ENCODE measurements at regions not wholly inside any gene's neighbourhood (a gene's known extent, or its start where the extent isn't known, plus 50 kb on each side); places are given as distances from the start of the nearest gene placed in this dataset.
"Not testable (repeated sequence)": the region's sequence is repeated elsewhere in the genome, so short reads cannot be mapped to it uniquely, and the experiment has no call there.

DNA sequence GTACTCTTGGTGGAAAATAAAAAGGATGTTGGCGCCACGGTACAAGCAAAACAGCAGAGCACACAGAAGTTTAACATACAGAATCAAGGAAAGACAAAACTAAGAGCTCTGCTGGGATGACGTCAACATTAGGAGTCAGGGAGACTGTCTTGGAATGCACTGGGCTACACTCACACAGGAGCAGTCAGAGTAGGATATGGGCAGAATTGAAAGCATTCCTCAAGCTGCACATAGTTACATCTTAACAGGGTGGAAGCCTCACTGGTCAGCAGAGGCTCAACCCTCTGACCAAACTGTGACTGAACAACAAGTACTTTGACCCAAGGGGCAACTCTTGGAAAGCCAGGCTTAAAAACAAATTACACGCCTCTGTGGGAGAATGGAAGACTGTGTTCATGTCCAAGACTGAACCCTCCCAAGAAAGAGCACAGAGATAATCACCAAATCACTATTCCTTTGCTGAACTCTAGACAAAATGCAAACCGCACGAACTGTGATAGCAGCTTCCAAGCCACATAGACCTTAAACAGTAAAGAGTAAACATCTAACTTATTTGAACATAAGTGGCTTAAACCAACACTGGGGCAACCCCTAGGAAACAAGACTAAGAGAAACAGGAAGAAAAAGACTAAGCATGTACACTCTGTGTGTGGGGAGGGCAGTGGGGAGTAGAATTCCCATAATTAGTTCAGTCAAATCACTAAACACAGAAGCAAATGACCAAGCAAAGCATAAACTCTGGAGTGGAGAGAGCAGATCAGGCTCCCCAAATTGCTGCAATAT lies 772.7 kb downstream of the PRELID2 start:
- no peak for DNase-seq

DNA sequence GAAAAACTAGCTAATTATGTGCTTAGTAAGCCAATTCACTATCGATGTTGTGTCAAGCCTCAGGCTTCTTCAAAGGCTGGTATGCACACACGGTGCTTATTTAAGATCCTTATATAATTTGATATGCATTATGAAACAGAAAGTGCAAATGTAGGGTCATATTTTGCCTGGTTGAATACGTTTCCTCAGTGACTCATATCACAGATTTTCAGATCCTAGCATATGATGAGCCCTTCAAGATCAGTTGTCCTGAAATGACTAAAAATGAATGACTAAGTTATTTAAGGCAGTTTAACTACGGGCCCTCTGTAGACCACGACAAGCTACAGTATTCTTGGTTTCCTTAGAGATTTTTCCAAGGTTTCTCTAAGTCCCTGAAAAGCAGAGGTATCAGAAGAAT lies 778.3 kb downstream of the PRELID2 start:
- DNase-seq = no peak

DNA sequence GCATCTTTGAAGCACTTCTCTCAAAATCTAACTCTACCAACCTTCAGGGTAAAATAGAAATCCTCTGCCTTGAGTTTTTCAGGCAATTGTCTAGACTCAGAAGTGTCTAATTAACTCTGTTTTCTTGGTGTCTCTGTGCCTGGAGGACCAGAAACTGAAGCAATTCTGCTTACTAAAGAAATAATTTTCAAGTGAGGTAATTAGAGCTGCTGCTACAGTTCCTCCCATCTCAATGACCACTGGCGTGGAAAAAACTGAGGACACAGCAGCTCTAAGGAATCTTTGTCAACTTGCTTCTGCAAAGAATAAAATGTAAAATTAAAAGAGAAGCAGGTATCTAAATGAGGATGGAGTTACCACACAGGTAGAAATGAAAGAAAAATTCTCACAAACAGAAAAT lies 785.0 kb downstream of the PRELID2 start:
- DNase-seq = no peak

DNA sequence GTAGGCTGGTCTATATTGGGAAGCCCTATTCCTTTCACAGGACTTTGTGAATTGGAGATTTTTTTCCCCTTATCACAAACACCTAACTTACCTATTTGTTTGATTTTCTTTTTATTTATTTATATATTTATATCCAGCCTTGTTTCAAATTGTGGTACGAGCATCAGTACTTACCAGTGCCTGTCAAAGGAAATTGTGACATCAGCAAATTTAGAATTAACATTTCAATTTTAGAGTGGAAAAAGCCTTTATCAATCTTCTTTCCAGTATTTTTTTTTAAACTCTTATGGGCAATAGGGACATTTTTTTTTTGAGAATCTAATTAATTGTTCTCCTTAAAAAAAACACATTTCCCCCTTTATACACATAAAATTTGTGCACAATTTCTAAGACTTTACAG lies 790.2 kb downstream of the PRELID2 start:
- DNase-seq = no peak

DNA sequence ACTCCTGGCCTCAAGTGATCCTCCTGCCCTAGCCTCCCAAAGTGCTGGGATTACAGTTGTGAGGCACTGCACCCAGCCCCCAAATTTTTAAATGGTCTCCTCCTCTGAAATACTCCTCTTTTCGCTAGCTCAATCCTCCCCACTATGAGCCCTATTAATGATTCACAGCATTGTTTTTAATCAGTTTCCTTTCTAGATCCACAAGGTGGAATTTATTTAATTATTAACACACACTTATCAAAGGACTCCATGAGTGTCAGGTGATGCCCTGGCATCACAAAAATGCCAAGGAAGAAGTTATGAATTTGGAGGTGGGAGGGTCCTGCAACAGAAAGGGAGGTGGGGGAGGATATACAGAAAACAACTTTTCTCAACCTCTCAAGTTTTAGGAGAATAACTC lies 806.5 kb downstream of the PRELID2 start:
- no peak for DNase-seq

DNA sequence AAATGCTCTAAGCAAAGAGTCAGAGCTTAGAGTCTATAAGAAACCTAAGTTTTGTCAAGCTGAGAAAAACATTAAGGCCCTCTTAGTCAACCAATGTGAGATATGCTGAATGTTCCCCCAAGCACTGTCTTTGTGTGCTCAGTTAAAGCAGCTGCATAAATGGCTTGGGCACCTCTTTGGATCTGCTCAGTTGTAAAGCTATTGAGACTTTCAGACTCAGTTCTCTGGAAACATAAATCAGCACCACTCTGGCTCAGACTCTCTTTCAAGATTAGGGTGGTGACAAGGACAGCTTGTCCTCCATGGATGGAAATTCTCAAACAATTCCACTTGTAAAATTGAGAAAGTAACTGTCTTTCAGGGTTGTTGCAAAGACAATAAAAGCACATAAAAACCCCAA lies 807.9 kb downstream of the PRELID2 start:
- no peak for DNase-seq

DNA sequence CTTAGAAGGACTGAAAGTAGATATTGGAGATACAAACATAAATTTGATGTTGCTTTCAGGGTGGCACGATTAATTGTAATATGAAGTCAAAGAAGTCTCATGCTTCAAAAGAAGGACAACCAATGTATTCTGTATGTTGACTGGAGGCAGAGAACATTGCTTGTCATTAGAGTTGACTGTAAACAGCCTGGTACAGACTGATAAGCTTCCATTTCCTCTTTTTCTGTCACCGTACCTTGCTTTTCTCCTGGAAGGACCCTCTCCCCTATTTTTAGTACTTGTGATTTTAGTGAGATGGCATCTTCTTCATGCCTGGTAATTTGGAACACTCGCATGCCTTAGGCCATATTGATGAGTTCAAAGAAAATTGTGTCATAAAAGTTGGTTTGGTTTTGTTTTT lies 809.4 kb downstream of the PRELID2 start:
- no peak for DNase-seq

DNA sequence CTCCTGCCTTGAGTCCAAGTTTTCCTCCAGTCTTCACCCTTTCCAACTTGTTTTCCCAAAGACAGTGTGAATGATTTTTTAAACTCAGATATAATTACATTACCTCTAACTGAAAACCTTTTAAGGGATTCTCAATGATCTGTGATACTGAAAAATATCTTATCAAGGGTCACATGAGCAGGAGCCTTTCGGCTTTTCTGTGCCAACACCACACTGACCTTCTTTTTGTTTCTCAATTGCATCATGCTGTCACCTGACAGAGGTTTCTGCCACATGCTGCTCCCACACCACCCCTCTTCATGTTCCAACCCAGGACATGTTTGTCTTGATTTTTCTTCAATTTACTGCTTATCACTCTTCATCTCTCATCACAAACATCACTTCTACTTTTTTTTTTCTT lies 820.0 kb downstream of the PRELID2 start:
- DNase-seq = no peak

DNA sequence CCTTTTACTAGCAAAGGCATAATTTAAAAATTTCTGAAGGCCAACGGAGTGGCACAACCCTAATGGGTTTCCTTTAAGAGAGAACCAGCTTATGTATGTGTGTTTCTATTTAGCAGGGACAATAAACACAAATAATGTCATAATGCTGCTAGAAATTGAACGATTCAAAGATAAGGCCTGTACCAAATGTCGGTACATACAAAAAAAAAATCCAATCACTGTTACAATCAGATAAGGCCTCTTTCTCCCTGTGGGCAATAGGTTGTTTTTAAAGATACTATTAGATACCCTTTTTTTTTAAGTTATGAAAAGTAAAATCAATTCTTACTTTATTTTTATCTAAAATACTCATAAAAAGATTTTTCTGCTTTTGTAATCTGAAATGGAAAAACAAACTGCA lies 821.0 kb downstream of the PRELID2 start:
- DNase-seq = no peak

DNA sequence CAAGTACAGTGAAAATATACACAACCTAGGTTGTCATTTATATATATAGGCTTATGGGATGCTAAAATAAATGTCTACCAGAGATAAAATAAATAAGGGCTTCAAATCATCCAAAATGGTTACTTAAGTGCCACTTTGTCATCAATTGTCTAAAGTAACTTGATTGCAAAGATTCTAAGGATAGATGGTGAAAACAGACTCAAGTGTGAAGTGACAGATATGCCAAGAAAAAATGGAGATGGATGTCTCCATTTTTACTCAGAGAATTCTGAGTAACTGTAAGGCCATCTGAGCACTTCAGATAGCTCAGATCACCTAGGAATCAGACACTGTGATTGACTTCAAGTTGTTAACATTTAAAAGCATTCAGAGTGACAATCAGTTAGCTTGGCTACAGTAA lies 824.3 kb downstream of the PRELID2 start:
- no peak for DNase-seq

DNA sequence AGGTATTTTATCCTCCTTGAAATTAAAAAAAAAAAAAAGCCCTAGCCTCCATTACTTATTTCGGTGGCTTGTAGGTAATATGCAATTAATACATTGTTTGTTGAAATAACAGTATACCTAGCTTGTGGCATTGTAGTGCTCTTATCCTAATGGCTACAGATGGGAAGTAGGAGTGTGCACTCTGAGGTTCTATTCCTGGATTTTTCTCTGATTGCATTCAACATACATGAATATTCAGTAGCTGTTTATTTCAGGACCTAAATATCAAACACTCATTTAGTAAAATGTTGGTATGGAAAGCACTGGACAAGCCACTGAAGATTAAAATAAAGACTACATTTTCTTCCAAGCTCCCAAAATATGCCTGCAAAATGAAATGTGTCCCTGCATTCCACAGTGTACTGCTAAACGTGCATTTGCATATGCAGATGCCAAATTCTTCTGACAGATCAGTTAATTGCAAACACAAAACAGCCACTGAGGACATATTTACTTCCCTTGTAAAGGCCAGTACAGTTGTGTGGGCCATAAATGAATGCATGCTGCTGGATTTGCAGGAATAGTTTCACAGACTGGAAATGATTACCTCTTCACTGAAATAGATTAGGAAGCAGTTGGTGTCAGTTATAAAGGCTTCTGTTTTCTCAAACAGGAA lies 826.1 kb downstream of the PRELID2 start:
- DNase-seq = no peak

DNA sequence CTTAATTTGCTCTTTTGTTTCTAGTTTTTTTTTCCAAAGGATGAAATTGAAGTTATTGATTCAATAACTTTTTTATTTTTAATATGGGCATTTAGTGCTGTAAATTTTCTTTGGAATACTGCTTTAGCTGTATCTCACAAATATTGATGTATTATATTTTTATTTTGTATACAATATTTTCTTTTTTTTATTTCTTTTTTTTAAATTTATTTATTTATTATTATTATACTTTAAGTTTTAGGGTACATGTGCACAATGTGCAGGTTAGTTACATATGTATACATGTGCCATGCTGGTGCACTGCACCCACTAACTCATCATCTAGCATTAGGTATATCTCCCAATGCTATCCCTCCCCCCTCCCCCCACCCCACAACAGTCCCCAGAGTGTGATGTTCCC lies 823.7 kb downstream of the KCTD16 start:
- DNase-seq = not testable (repeated sequence)

DNA sequence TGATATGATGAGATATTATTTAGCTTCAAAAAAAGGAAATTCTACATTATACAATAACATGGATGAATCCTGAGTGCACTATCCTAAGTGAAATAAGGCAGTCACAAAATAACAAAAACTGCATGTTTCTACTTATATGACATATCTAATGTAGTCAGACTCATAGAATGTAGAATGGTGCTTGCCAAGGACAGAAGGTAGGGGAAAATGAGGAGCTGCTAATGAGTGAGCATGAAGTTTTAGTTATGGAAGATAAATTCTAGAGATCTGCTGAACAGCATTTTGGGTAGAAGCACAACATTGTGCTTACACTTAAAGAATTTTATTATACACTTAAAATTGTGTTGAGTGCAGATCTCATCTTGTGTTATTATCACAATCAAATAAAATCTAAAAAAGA lies 812.4 kb downstream of the KCTD16 start:
- no peak for DNase-seq

DNA sequence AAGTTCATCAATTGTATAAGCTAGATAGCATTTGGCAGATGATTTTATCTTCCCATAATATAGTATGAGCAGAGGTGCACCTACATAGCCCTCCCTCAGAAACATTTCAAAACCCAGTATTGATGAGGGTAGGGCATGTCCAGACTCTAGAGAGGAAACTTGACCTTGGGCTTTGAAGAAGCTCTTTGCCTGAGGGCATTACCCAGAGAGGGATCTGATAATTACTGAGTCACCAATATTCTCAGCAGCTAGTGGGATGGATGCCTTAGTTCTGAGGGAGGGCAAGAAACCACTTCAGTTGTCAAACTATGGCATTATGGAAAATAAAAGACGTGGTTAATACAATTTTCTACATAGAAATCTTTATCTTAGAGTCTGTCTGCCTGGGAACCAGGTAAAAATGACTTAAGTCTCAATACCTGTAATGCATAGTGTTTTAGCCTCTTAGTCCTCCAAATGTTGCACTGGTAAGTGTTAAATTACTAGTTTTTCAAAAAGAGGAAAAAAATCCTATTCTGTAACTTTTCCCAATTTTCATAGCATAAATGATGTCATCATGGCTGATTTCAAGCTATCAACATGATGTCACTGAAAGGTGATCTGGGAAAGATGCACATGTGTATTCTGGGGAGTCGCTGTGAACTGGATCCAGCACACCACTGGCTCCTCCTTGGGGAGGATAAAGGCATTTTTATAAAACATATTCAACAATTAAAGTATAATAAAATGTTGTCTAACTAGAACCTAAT lies 809.0 kb downstream of the KCTD16 start:
- no peak for DNase-seq

DNA sequence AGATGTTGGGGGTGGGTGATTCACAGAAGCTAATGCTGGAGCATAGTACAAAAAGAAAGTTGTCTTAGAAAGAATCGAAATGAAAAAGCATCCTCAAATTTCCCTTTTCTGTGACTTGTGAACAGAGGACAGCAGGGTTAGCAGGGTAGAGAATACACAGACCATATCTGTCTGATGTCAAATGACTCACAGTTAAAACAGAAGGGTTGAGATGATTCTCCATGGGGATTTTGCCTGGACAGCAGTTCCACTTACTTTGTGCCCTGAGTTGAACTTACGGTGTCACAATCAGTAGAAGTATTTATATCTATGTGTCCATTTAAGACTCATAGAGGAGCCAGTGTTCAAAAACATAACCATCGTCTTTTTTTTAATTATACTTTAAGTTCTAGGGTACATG lies 801.6 kb downstream of the KCTD16 start:
- DNase-seq = no peak

DNA sequence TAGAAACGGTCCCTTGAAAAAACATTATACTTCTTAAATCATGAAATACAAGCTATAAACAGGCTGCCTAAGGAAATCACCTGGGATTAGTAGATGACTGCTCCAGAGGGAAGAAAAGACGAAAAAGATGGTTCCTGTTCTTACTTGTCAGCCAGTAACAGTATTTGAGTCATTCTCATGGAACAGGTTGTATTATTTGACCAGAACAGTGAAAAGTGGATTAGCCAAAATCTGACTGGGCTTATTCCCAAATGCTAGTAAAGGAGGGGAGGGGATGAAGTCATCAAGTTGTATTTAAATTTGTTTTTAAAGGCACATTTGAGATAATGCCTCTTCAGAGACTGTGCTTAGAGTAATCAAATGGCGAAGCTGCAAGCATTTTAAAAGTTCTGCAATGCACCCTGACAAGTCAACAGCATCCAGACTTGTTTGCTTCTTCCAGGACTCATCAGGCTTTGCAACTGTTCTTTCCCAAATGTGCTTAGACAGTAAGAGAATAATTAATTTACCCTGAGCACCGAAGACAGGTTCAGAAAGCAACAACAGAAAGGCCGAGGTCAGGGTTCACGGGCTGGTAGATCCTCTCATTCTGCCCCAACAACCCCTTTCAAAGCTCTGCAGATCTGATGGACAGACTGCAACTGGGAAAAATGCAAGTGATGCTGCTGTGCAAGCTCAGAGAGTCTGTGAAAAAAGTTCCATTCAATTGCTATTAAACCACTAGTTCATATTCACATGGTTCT lies 800.6 kb downstream of the KCTD16 start:
- DNase-seq = no peak

DNA sequence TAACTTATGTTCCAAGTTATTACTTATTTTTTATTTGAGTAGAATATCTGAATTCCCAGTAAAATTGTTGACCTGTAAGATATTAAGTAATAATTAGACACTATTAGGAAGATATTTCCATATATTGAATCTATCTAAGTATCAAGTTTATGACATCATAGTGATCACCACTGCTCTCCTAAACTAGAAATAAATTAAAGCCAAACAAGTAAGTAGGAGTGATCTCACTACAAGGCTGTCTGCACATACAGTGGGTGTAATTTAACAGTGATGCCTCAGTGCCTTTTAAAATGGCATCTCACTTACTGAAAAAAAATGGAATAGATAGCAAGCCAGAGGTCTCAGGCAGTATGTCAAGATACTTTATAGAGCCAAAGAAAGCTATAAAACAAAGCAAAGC lies 789.6 kb downstream of the KCTD16 start:
- no peak for DNase-seq

DNA sequence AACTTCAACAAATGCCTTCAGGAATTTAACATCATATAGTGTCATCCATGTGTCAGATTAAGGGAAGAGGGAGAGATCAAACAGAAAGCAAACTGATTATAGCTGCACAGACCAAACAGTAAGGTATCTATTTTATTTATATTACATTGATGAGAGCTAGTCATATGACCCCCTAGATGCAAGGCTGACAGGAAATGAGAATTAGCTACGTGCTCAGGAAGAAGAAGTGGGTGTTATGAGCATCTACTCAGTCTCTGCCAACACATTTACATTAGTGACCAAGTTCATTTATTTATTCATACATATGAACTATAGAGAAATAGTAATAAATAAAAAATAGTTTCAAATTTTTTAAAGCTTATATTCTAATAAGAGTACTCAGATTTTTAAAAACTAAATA lies 787.3 kb downstream of the KCTD16 start:
- DNase-seq = no peak

DNA sequence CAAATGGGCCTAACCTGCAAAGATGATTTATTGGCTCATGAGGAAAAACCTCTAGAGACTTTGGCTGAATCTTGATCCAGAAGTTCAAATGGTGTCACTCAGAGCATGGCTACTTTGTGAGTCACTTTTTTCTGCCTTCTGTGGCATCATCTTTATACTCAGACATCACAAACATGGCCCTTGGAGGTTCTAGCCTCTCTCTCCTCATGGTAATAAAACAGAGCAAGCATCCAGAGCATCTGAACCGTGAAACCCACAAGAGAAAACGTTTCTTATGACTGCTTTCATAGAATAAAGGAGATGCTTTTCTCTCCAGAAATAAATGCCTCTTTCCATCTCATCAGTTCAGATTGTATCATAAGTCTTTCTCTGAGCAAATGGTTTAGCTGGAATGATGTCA lies 780.3 kb downstream of the KCTD16 start:
- no peak for DNase-seq

DNA sequence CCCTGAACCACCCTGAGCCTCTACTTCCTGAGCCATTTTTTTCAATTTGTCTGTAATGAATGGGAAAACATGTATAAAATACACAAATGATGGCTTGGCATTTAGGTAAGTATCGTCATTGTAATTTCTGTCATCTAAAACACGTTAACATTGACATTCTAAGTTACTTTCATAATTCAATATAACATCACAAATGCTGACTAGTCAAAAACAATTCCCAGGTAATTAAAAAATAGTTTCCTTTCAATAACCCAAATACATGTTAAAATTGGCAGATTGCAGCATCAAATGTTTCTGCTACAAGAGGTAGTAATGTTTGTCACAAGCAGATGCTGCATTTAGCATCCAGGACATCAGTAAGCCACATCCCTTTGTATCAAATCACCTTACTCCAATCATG lies 776.4 kb downstream of the KCTD16 start:
- DNase-seq = no peak

DNA sequence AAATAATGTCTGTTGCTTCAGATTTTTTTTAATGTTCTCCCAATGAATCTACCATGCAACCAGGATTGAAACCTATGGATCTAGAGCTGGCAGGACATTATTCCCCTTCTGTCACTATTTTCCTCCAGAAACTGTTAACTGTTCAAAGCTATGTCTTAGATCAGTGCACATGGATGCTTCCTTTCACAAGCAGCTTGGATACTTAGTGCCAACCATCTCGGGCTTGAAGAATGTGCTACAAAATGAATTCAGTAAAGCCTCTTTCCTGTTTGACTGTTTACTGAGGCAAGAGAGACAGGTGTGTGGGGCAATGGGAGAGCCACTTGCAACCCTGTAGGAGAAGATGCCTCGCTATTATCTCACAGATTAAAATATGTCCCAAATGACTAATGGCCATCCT lies 774.8 kb downstream of the KCTD16 start:
- no peak for DNase-seq

DNA sequence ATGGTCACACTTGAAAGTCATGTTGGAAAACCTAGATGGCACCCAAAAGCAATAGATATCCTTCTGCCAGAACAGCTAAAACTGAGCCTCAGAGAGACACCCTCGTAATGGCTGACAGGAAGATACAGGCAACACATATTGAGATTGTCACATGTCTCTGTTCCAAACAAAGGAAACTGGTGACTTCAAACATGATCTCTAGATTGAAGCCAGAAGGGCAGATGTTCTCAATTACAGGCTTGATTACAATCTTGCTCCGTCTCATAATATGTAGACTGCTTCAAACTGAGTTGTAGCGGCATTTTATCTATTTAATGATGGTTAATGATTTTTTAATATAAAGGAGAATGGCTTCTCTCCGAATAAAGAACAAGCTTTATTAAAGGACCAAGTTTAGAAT lies 774.3 kb downstream of the KCTD16 start:
- DNase-seq = no peak

DNA sequence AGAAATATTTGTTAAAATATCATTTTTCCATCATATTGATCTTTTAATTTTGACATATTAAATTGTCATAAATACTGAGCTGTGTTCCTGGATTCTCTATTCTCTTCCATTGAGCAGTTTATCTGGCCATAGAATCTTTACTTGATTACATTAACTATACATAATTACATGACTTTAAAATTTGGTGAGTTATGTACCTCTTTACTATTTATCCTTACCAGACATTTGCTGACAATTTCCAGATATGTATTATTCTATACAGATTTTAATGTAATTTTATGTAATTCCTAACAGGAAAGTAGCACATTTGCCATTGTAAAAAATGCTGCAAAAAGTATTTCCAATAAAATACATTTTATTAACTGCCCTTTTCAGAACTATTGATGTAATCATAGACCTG lies 770.3 kb downstream of the KCTD16 start:
- DNase-seq = no peak
